GM18519 (cell line): ENCODE measurements at regions not wholly inside any gene's neighbourhood (a gene's known extent, or its start where the extent isn't known, plus 50 kb on each side); places are given as distances from the start of the nearest gene placed in this dataset.

ENCODE experiments used
- ATAC-seq: cut with Tn5 transposase; IDR thresholded peaks from one replicate; pipeline ENCODE4 v1.9.1; 2021; ENCODE audit warnings: mild to moderate bottlenecking, moderate library complexity; ENCODE audit not compliant: unreplicated experiment, low FRiP score

DNA sequence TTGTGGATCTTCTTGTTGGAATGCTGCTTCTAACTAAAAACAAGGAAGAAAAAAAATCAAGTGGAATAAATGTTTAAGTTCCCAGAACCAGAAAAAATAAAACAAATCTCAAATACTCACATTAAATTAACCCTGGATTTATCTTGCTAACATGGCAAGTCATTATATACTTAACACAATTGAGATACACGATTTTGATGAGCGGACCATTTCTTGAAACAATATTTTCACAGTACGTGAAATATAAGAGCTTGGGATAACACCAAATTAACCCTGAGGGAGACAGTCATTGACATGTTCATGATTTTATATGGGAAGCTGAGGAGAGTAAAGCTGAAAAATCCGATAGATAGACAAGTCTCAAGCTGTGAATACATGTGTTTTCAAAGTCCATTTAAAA lies 128.6 kb downstream of the PTCSC3 start:
- ATAC-seq: no peak

DNA sequence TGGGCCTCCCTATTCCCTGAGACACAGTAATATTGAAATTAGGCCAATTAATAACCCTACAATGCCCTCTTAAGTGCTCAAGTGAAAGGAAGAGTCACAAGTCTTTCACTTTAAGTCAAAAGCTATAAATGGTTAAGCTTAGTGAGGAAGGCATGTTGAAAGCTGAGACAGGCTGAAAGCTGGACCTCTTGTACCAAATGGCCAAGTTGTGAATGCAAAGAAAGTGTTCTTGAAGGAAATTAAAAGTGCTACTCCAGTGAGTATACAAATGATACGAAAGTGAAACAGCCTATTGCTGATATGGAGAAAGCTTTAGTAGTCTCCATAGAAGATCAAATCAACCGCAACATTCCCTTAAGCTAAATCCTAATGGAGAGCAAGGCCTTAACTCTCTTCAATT lies 140.8 kb downstream of the PTCSC3 start:
- ATAC-seq: no peak

DNA sequence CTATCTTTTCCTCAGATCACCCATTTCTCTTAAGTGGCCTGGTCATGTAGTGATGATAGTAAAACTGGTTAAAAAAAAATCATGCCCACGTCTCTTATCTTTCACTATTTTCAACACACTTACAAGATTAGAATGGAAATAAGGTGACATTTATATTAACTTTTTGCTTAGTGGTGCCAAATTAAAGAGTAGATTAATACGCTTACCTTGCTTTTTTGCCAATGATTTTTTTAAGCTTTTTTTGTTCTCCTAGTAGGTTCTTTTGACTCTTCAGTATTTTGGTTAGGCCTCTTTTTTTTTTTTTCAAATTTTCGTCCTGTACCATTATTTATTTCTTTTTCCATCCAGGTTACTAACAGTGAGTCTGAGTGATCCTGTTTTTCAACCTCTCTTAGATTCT lies 147.9 kb downstream of the PTCSC3 start:
- ATAC-seq: no peak

DNA sequence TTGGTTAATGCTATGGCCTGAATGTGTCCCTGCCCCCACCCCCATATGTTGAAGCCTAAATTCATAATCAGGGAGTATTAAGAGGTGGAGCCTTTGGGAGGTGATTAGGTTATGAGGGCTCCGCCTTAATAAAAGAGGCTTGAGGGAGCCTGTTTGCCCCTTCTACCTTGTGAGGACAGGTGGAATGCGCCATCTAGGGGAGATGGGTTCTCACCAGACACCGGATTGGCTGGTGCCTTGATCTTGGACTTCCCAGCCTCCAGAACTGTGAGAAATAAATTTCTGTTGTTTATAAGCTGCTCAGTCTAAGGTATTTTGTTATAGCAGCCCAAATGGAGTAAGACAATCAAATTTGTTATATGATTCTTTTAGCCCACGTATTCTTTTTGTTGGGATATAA lies 148.3 kb downstream of the PTCSC3 start:
- ATAC-seq: no peak

DNA sequence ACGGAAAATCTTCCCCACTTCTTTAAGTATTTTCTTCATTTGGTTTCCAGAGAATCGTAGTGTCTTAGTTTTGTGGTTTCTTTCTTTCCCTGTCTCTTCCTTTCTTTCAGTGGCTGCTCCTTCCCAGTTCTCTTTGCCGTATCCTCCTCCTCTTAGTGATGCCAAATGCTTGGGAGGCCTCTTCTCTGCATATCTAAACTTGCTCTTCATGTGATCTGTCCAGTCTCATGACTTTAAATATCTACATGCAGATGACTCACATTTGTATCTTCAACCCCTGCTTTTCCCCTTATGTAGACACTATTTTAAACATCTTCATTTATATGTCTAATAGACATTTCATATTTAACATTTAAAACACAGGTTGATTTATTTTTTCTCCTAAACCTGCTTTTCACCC lies 149.2 kb downstream of the PTCSC3 start:
- ATAC-seq: no peak

GRCh38 chr14:36022765-36023410 lies 153.6 kb downstream of the PTCSC3 start:
- ATAC-seq: no peak

- no peak for ATAC-seq
These were observed 154.8 kb downstream of the PTCSC3 start for GRCh38 chr14:36021591-36022320.

DNA sequence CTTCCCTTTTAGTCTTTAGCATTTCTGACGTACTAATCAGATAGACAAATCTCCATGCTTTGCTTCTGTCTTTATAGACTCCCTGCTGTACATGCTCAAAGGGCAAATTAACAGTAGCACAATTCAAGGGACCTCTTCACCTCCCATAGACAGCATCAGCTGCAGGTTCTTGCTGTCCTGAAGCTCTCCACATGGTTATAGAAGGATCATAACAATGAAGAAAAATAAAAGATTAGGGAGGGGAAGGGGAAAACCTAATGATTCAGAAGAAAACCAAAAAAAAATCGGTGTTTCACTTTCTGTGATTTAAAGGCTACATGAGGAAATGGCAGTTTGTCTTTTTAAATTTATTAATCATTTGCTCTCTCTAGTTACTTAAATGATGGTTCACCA lies 155.5 kb downstream of the PTCSC3 start:
- ATAC-seq: no peak

DNA sequence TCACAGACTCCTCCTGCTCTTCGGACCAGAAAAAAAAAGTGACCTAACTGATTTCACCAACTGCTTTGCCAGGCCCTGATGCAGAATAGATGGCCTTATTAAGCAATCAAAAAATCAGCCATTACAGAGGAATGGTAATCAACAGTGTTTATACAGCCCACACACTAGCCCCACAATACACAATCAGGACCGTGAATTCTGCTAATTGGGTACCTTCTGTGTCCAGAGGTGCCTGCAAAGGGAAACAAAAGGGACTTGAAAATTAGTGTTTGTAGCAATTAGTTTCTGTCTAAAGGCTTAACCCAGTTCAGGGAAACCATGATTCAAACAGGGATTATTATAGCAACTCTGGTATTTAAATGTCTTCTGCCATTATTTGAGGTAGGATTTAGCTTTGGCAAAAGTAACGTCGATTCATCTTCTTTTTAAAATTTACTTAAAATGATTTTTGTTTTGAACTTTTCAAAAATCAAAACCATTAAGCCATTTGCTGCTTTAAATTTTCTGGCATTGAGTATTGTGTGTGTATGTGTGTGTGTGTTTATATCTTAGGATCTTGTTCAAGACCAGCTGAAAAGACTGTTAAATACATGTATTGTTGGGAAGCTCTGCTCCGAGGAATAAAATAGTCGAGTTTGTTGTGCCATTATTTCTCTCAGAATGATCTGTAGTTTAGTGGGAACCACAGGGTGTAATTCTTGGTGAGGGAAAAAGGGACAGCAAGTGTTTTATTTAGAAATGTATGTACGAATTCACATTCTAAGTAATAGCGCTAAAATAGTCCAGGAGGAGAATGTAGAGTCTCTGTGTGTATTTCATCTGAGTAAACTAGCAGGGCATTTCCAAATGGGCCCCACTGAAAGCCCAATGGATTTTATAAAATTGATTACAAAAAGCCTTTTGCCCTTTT lies 156.1 kb downstream of the PTCSC3 start:
- no peak for ATAC-seq

DNA sequence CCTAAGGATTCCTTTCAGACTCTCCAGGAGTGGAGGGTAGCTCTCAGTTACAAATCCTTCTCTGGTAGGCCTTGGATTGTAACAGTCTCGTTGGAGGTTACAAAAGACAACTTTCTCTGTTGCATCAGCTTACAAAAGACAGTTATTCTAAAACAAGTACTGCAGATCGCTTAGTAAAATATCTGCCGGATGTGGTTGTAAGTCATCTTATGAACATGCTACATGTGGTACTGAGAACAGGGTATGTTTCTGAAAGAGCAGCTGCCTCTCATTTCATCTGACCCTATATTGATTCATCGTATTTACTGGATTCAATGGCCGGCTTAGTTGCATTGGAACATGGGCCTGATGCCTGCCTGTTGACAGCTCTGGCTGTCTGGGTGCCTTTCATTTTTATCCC lies 157.4 kb downstream of the PTCSC3 start:
- ATAC-seq: no peak

DNA sequence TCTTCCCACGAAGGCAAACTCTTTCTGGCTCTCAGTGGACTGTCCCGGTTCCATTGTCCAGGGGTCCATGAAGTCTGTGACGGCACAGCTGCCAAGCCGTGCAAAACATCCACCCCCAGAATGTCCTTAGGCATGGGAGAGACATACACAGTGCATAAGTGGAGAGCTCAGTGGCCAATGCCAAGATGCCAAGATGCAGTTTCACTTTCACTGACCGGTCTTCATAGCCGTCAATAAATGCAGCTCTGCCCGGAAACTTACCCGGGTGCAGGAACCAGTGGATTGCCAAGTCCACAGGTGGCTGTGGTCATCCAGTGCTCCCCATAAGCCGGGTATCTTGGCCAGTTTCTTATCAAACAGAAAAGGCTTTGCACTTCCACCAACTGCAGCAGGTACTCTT lies 162.3 kb downstream of the PTCSC3 start:
- no peak for ATAC-seq

- ATAC-seq: no peak
These were observed 163.0 kb downstream of the PTCSC3 start for GRCh38 chr14:36013483-36013882.

- no peak for ATAC-seq
These were observed 163.9 kb downstream of the PTCSC3 start for GRCh38 chr14:36012621-36013020.

GRCh38 chr14:36009643-36010042 lies 166.9 kb downstream of the PTCSC3 start:
- ATAC-seq: no peak

DNA sequence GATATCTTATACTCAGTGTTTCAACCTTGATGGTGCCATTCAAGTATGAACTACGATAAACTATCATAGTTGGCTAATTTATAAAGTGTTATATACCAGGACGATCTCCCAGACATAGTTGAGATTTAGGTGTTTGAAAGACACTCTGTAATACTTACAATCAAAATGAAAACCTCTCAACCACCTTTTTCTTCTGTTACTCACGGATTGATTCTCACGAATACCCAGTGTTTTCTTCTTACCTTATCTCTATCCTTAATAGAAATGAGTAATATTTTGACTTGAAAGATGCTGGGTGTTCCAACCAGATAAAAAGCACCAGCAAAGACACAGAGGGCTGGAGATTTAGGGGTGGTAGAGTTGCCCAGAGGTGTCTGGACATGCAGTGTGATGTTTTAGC lies 169.9 kb downstream of the PTCSC3 start:
- ATAC-seq: no peak

DNA sequence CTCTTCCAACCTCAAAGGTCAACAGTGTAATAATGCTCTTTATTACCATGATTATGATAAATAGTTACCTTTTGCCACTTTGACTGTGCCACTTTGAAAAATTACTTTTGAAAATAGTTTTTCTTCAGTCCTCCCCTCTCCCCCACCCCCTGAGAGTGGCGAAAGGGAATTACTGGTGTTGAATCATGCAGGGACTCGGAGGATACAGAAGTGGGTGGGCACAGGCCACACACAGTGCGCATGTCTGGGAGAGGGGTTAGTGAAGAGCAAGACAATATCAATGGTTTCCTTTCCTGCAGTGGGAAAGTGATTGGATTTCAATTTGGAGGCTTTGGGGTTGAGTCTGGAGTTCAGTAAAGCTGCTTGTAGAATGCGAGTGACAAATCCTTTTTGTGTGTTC lies 170.9 kb downstream of the PTCSC3 start:
- ATAC-seq: no peak

GRCh38 chr14:36001936-36002335 lies 174.6 kb downstream of the PTCSC3 start:
- no peak for ATAC-seq

- no peak for ATAC-seq
These were observed 173.2 kb downstream of the BRMS1L start for GRCh38 chr14:35999294-35999693.

DNA sequence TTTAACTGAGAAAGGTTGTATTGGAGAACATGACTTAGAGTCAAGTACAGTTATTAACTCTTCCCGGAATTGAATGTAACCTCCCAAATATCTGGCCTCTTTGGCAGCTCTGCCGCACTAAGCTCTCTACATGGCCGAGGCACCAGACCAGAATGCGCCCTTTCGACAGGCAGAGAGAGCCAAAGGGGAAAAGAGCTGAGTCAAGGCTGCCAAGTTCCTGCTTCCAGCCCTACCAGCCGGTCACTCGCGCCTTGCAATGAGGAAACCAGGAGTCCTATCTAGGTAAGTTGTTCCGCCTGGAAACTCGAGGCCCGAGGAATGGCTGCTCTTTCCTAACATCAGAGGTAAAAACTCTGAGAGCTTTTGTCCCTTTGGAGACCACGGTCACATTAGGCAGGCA lies 172.2 kb downstream of the BRMS1L start:
- ATAC-seq: no peak

- no peak for ATAC-seq
These were observed 167.5 kb downstream of the BRMS1L start for GRCh38 chr14:35993684-35993960.

DNA sequence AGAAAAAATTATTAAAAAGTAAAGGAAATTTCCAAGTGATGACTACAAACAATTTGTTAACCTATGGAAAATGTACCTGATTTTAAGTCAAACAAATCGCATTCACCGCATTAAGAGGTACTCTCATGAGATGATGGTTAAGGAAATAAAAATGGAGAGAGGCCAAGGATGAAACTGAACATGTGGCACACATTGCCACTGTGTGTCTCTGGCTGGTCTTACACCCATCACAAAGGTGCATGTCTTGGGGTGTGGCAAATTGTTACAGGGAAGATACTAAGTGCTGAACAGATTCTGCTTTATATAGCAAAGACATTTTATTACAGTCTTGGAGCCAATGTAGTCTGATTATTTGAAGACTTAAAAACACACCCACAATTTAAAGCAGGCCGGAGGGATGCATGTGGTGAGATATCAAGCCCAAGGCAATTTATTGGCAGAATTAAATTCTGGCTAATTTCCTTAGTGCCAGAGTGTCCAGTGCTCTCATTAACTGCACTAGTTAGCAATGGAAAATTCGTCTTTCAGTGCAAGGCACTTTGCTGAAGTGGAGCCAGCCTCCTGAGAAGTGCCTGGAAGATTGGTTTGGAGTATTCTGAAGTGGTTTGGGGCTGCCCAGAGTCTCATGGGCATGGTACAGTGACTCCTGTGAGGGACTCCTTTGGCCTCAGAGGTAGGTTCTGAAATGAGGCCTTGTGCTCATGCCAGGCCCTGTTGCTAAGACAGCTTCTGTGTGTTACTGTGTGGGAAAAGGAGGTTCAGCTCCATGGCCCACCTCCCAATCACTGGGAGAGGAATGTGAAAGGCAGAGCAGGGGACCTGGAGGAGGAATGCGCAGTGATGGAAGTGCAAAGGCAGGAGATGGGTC lies 166.9 kb downstream of the BRMS1L start:
- ATAC-seq: no peak
